ENCODE measurements at regions not wholly inside any gene's neighbourhood (a gene's known extent, or its start where the extent isn't known, plus 50 kb on each side); places are given as distances from the start of the nearest gene placed in this dataset.

DNA sequence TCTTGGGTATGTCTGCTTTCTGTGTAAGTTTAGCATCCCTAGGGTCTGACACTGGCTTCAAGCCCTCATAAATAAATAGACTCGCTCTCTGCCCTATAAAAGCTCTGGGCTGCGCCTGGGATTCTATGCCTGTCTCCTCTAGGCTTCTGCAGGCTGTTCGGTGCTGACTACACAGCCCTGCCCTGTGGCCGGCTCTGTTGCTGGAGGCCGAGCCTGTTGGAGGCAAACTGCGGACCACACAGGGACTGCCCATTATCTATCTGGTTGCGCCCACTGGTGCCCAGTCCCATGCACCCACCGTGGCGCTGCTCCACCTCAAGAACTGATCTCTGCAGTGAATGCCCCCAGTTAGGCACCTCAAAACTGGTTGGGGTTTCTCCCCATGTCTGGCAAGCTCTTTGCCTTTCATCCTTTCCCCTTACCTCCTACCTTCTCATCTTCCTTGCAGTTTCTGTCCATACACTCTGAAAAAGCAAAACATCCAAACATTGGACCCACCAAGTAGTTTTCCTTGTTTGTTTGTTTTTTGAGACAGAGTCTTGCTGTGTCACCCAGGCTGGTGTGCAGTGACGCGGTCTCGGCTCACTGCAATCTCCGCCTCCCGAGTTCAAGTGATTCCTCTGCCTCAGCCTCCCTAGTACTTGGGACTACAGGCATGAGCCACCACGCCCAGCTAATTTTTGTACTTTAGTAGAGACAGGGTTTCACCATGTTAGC is 207.2 kb downstream of the ERCC6L2 start:
- Histone ChIP-seq H3K36me3 (ENCODE audit: control insufficient read depth, insufficient read depth, low read length) (no peaks in the 10 kb centered on the region), H3K9ac (ENCODE audit: insufficient read depth in 1 of 2, low read depth in 2 of 2, low read length in 2 of 2) (no peak overlapping the region), H3K27ac (ENCODE audit: extremely low read depth, low read depth, low read length) (no peak overlapping the region), H3K9me3 (replicated peaks; ENCODE audit: control insufficient read depth, insufficient read depth, low read depth, low read length) (no peaks in the 10 kb centered on the region), H3K4me1 (replicated peaks in 1 of 2; ENCODE audit: control insufficient read depth in 2 of 2, insufficient read depth in 2 of 2, low read length in 2 of 2) (no peaks in the 10 kb centered on the region), H3K27me3 (ENCODE audit: control insufficient read depth in 2 of 2, insufficient read depth in 2 of 2, low read length in 2 of 2) (peaks cover 64 to 69% of the 10 kb centered on the region in 2 experiments), H3K9me1 (ENCODE audit: control insufficient read depth, insufficient read depth, low read length) (no peaks in the 10 kb centered on the region), H3K4me2 (ENCODE audit: insufficient read depth, low read length) (no peak overlapping the region), H3K79me2 (ENCODE audit: control insufficient read depth, insufficient read depth, low read length) (no peaks in the 10 kb centered on the region), H3K4me3 (no peak overlapping the region), H2AFZ (ENCODE audit: low read depth, low read length) (no peak overlapping the region), H4K20me1 (replicated peaks; ENCODE audit: control insufficient read depth, insufficient read depth, low read length) (no peaks in the 10 kb centered on the region; the same call in 1 of the 2 replicates)
- intact Hi-C loops (cut with micrococcal nuclease) (no loop called here), in situ Hi-C loops (cut with MboI) (no loop called here)
- FAIRE-seq (no peak), ATAC-seq (no peak), DNase-seq (ENCODE audit: extremely low read depth in 1 of 4, low spot score in 3 of 4) (no peak)
- ChIA-PET POLR2A (no interaction called here), CTCF (ENCODE audit: low intra/inter-chr PET ratio) (no interaction called here)
- 3% methylated on average over 13 of the region's 15 CpGs for WGBS (ENCODE audit: insufficient coverage, low coverage, missing lambda C conversion rate)
- TF ChIP-seq MAFF (IDR thresholded peaks at IDR 0.05; ENCODE audit: low read length) (no peak), KDM4B (IDR thresholded peaks at IDR 0.05; ENCODE audit: borderline replicate concordance in 2 of 2, low read depth in 1 of 2) (no peak), ZNF165 (CRISPR knock-in tag; IDR thresholded peaks at IDR 0.05; ENCODE audit: borderline replicate concordance) (no peak), ZNF75A (CRISPR knock-in tag; IDR thresholded peaks at IDR 0.05) (no peak), ZNF217 (CRISPR knock-in tag; IDR thresholded peaks at IDR 0.05) (no peak), MAFG (tag; conservative IDR thresholded peaks at IDR 0.05) (no peak), MCM3 (IDR thresholded peaks at IDR 0.05) (no peak), IFI16 (CRISPR knock-in tag; IDR thresholded peaks at IDR 0.05) (no peak), SRF (CRISPR knock-in tag; IDR thresholded peaks at IDR 0.05) (no peak), HIVEP1 (CRISPR knock-in tag; IDR thresholded peaks at IDR 0.05) (no peak)
- TF ChIP-seq, protein P1, sequence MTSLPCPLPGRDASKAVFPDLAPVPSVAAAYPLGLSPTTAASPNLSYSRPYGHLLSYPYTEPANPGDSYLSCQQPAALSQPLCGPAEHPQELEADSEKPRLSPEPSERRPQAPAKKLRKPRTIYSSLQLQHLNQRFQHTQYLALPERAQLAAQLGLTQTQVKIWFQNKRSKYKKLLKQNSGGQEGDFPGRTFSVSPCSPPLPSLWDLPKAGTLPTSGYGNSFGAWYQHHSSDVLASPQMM (CRISPR knock-in tag; IDR thresholded peaks at IDR 0.05): no peak
- TF ChIP-seq, protein P2, sequence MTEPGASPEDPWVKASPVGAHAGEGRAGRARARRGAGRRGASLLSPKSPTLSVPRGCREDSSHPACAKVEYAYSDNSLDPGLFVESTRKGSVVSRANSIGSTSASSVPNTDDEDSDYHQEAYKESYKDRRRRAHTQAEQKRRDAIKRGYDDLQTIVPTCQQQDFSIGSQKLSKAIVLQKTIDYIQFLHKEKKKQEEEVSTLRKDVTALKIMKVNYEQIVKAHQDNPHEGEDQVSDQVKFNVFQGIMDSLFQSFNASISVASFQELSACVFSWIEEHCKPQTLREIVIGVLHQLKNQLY (CRISPR knock-in tag; conservative IDR thresholded peaks at IDR 0.05): no peak
- BruUV-seq (replicated peaks): no TSS peak
